Activated CD4-positive, CD25-positive, alpha-beta regulatory T cell treated with anti-CD3 and anti-CD28 coated beads, Interleukin-2, amount 50 U/mL, for 72 hours (primary cell): ENCODE measurements at regions not wholly inside any gene's neighbourhood (a gene's known extent, or its start where the extent isn't known, plus 50 kb on each side); places are given as distances from the start of the nearest gene placed in this dataset.

ENCODE experiments used
- DNase-seq: peaks from one replicate; pipeline ENCODE4 v3.0.0; 2021

GRCh38 chr3:103075282-103075681, 640.5 kb downstream of the ZPLD1 start:
- no peak for DNase-seq

- DNase-seq, result no peak
Observed at GRCh38 chr3:103077910-103078309, 643.1 kb downstream of the ZPLD1 start.

GRCh38 chr3:103082501-103082900, 647.7 kb downstream of the ZPLD1 start:
- no peak for DNase-seq

- DNase-seq, result no peak
Observed at GRCh38 chr3:103083848-103084631, 649.2 kb downstream of the ZPLD1 start.

- no peak for DNase-seq
Observed at GRCh38 chr3:103085465-103085864, 650.6 kb downstream of the ZPLD1 start.

- DNase-seq, result no peak
Observed at GRCh38 chr3:103089758-103090157, 654.9 kb downstream of the ZPLD1 start.

- no peak for DNase-seq
Observed at GRCh38 chr3:103105206-103105605, 670.4 kb downstream of the ZPLD1 start.

GRCh38 chr3:103112273-103112672, 677.5 kb downstream of the ZPLD1 start:
- no peak for DNase-seq

GRCh38 chr3:103126115-103126514, 691.3 kb downstream of the ZPLD1 start:
- no peak for DNase-seq

- DNase-seq, result no peak
Observed at GRCh38 chr3:103127098-103127630, 692.3 kb downstream of the ZPLD1 start.

- no peak for DNase-seq
Observed at GRCh38 chr3:103127737-103128136, 692.9 kb downstream of the ZPLD1 start.

GRCh38 chr3:103134023-103134724, 699.4 kb downstream of the ZPLD1 start:
- no peak for DNase-seq

- no peak for DNase-seq
Observed at GRCh38 chr3:103136621-103137020, 701.8 kb downstream of the ZPLD1 start.

GRCh38 chr3:103137830-103138229, 703.0 kb downstream of the ZPLD1 start:
- DNase-seq, result no peak

GRCh38 chr3:103158183-103158582, 723.4 kb downstream of the ZPLD1 start:
- no peak for DNase-seq

GRCh38 chr3:103166890-103167289, 732.1 kb downstream of the ZPLD1 start:
- DNase-seq, result no peak

- no peak for DNase-seq
Observed at GRCh38 chr3:103167850-103168249, 733.0 kb downstream of the ZPLD1 start.

- no peak for DNase-seq
Observed at GRCh38 chr3:103169289-103169688, 734.5 kb downstream of the ZPLD1 start.

GRCh38 chr3:103170651-103171050, 735.8 kb downstream of the ZPLD1 start:
- DNase-seq, result no peak

- no peak for DNase-seq
Observed at GRCh38 chr3:103173940-103174339, 739.1 kb downstream of the ZPLD1 start.

GRCh38 chr3:103181160-103181559, 746.3 kb downstream of the ZPLD1 start:
- no peak for DNase-seq

GRCh38 chr3:103184772-103185171, 750.0 kb downstream of the ZPLD1 start:
- DNase-seq, result no peak

- no peak for DNase-seq
Observed at GRCh38 chr3:103189941-103190340, 755.1 kb downstream of the ZPLD1 start.

- DNase-seq, result no peak
Observed at GRCh38 chr3:103195216-103195615, 760.4 kb downstream of the ZPLD1 start.
